ENCODE measurements at regions not wholly inside any gene's neighbourhood (a gene's known extent, or its start where the extent isn't known, plus 50 kb on each side); places are given as distances from the start of the nearest gene placed in this dataset.

DNA sequence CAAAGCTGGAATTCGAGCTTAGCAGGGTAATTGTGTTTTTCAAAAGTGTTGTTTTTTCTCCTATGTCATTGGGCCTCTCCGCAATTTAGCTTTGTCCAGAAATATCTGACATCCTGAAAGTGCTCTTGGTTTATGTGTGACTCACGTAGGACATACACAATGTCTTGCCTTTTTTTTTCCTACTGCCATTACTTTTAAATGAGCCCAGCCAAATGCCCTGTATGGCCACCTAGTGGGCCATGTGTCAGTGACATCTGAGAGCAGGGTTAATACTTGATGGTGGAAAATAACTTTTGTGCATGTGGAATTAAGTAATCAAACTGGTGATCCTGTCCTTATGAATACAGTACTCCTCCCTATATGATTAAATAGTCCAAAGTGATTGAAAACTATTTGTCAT lies 1411.1 kb upstream of the TENM3 start:
- DNase-seq: no peak

DNA sequence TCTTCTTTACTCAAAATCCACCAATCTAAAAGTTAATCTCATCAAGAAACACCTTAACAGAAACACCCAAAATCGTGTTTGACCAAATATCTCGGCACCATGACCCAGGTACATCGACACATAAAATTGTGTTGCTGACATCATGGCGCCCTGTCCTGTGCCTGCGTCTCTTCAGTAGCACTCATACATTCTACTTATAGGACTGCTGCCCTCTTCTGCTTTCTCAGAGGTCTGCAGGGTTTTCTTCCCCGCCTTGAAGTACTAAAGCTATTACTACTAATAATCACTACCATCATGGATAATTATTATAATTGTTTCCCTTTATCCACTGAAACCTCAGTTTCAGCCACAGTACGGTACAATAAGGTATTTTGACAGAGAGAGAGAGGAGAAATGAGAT lies 1403.1 kb upstream of the TENM3 start:
- no peak for DNase-seq

GRCh38 chr4:180850318-180850940 lies 1392.8 kb upstream of the TENM3 start:
- no peak for DNase-seq

GRCh38 chr4:180852738-180853137 lies 1390.5 kb upstream of the TENM3 start:
- no peak for DNase-seq

GRCh38 chr4:180855184-180855583 lies 1388.0 kb upstream of the TENM3 start:
- no peak for DNase-seq

DNA sequence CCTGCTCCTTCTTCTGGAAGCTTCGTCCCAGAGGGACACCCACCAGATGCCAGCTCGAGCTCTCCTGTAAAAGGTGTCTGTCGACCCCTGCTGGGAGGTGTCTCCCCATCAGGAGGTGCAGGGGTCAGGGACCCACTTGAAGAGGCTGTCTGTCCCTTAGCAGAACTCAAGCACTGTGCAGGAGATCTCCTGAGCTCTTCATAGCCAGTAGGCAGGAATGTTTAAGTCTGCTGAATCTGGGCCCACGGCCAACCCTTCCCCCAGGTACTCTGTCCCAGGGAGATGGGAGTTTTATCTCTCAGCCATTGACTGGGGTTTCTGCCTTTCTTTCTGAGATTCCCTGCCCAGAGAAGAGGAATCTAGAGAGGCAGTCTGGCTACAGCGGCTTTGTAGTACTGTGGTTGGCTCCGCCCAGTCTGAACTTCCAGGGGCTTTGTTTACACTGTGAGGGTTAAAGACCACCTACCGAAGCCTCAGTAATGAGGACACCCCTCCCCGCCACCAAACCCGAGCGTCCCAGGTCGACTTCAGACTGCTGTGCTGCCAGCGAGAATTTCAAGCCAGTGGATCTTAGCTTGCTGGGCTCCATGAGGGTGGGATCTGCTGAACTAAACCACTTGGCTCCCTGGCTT lies 1383.0 kb upstream of the TENM3 start:
- DNase-seq: no peak

- no peak for DNase-seq
These were observed 1381.6 kb upstream of the TENM3 start for GRCh38 chr4:180861651-180862050.

DNA sequence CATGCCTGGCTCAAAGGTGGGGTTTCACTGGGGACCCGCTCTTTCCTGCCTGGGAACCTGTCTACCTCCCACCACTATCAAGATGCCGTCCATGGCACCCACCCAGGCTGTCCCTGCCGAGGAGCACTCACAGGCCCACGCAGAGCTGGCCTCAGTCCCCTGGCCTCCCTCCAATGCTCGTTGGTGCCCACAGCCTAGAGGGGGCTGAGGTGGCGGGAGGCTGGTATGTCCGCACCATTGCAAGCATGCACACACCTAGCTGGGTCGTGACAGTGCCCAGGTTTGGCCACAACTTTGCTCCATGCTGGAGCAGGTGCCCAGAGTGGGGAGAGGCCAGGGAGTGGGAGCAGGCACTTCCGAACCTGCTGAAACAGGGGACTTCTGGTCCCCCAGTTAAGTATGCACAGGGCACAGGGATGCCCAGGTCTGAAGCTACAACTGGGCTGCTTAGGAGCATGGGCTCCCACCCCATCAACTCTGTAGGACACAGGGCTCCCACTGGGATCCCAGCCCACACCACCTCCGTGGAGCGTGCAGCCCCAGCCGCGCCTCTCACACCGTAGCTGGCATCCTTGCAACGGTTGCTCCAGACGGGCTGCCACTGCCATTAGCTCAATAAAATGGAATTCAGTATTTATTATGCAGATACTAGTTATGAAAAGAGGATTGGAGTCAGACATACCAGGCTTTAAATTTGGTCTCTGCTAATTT lies 1376.1 kb upstream of the TENM3 start:
- DNase-seq: no peak

DNA sequence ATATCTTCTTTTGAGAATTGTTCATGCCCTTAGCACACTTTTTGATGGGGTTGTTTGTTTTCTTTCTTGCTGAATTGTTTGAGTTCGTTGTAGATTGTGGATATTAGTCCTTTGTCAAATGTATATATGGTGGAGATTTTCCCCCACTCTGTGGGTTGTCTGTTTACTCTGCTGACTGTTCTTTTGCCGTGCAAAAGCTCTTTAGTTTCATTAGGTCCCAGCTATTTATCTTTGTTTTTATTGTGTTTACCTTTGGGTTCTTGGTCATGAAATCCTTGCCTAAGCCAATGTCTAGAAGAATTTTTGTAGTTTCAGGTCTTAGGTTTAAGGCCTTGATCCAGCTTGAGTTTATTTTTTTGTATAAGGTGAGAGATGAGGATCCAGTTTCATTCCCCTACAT lies 1372.6 kb upstream of the TENM3 start:
- no peak for DNase-seq

DNA sequence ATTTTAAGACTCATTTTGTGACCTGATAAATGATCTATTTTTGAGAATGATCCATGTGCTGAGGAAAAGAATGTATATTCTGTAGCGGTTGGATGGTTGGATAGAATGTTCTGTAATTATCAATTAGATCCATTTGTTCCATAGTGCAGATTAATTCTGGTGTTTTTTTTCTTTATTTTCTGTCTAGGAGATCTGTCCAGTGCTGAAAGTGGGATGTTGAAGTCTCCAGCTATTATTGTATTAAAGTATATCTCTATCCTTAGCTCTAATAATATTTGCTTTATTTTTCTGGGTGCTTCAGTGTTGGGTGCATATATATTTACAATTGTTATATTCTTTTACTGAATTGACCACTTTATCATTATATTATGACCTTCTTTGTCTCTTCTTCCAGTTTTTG lies 1344.9 kb upstream of the TENM3 start:
- DNase-seq: no peak

DNA sequence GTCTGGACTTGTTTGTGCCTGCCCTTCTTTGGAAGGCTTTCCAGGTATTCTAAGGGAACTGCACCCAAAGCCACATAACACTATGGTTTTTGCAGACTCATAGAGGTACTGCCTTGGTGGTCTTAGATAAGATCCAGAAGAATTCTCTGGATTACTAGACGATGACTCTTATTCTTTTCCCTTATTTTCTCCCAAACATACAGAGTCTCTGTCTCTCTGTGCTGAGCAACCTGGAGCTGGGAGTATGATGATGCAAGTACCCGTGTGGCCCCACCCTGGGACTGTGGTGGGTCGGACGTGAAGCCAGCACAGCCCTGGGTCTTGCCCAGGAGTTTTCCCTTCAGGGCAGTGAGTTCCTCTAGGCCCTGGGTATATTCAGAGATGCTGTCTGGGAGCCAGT lies 1342.4 kb upstream of the TENM3 start:
- DNase-seq: no peak

- DNase-seq: peak; percentile 16
These were observed 1333.9 kb upstream of the TENM3 start for GRCh38 chr4:180909279-180909678.

- peak; percentile 69 for DNase-seq
These were observed 1329.5 kb upstream of the TENM3 start for GRCh38 chr4:180913750-180914149.

GRCh38 chr4:180923486-180923885 lies 1319.7 kb upstream of the TENM3 start:
- peak; percentile 92 for DNase-seq

DNA sequence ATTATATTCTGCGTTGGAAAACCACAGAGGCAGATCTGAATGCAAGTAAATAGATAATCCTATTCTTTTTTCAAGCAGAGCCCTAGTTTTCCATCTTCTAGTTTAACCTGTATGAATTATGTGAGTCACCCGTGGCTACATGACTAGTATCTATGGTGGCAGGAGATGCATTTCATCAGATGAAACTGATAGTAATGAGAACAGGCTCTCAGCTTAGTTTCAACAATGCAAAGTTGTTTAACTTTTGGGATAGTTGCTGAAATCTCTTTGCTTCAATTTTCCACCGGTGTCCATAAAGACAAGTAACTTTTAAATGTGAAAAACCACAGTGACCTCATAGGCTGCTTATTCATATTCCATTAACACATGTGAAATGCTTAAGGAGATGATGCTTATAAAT lies 1317.4 kb upstream of the TENM3 start:
- peak; percentile 54 for DNase-seq

DNA sequence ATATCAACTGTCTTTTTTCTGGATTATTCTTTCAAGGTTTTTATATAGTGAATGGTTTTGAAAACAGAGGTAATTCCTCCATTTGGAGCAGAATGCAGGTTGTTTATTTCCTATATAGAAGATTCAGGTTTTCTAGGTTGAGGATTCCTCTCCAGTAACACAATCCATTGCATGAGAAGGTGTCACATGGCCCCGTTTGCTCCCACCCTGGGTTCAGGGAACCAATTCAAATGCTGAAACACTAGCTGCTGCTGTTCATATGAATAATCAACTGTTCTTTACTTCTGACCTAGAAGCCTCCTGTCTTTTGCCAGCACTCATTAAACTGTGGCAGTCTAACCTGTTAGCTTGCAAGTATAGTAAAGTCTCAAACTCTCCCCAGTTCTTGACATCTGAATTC lies 1316.9 kb upstream of the TENM3 start:
- no peak for DNase-seq

DNA sequence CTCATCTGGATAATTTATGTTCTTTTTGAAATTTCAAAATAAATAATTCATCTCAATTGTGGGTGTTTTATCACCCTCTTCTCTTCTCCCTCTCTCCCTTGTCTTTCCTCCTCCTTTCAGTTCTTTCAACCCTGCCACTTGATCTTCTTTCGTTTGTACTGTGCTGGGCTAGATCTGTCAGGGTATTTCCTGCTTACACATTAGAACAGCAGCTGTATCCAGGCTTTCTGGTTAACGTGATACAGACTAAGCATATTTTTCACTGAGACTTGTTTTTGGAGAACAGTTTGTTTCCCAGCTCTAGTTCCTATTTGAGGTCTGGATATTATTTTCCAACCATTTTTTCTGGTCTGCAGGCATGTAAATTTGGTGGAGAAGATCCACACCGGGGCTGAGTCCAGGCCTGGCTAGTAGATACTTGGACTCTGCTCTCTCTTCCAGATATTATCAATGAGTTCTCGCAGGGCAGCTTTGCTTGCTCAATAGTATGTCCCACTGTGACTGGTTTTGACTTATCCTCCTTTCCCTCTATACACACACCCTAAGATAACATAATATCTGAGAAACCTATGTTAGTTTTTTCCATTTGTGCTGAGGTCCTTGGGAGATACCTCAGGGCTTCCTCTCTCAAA lies 1310.7 kb upstream of the TENM3 start:
- peak; percentile 16 for DNase-seq

DNA sequence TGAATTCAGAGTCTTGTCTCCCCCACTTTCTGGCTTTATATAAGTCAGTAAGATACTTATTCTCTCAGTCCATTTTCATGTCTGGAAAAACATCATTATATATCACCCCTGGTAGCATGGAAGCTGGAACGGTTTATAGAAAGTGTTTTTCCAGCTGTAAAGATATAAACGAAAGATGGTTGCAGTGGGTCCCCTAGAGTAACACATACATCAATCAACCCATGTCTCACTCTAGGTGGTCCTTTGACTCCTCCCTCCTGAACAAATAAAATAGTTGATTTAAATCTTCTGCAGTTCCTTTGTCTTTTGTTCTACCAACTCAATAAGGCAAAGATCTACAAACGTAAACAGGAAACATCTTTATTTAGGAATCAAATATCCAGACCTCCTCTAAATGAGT lies 1306.1 kb upstream of the TENM3 start:
- DNase-seq: no peak

- no peak for DNase-seq
These were observed 1302.5 kb upstream of the TENM3 start for GRCh38 chr4:180940680-180941079.

DNA sequence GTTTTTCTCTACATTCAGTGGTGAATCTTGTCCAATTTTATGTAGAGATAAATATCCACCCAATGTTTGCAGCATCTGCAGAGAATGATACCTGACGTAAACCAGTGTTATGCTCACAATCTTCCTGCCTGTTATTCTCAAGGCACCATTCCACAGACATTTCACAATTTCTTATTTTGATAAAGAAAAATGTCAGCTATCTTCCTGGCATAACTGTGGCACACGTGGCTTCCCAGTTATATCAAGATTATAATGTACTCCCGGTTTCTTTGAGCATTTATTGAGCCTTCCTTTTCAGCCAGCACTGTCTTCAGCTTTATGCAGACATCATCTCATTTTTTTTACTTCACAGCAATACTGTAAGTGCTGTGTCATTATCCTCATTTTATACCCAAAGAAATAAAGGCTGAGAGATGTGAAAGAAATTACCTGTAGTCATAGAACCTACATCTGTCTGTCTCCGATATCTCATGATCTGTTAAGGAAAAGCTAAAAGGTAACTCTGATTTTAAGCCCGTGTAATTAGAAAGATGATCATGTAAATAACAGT lies 1300.8 kb upstream of the TENM3 start:
- DNase-seq: no peak

GRCh38 chr4:180946188-180946587 lies 1297.0 kb upstream of the TENM3 start:
- no peak for DNase-seq

- peak; percentile 52 for DNase-seq
These were observed 1295.8 kb upstream of the TENM3 start for GRCh38 chr4:180947425-180947824.
